CD4-positive, alpha-beta T cell treated with Interleukin-6 at 100 ng/mL for 8 hours (primary cell): ENCODE measurements at regions not wholly inside any gene's neighbourhood (a gene's known extent, or its start where the extent isn't known, plus 50 kb on each side); places are given as distances from the start of the nearest gene placed in this dataset.
"Not testable (repeated sequence)": the region's sequence is repeated elsewhere in the genome, so short reads cannot be mapped to it uniquely, and the experiment has no call there.

Experiments
- DNase-seq: peaks from one replicate; pipeline ENCODE4 v3.0.0-alpha.2; 2020; ENCODE audit warnings: mixed read lengths, low spot score

- DNase-seq: no peak
These were observed 205.1 kb downstream of the NUFIP1 start for GRCh38 chr13:44783994-44784707.

DNA sequence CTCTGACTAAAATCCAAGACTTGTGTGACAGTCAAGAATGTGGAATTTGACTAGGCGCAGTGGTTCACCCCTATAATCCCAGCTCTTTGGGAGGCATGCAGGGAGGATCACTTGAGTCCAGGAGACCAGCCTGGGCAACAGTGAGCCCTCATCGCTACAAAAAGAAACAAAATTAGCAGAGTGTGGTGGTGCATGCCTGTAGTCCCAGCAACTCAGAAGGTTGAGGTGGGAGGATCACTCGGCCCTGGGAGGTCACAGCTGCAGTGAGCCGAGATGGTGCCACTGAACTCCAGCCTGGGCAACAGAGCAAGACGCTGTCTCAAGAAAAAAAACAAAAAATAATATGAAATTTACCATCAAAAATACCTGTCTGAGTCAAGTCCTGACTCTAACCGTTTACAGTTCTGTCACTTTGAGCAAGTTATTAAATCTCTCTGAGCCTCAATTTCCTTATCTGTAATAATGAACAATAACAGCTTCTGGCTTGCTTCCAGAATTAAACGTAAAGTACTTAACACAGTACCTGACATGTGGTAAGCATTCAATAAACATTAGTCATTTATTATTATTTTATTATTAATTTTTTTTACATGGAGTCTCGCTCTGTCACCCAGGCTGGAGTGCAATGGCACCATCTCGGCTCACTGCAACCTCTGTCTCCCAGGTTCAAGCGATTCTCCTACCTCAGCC is 204.6 kb upstream of the TSC22D1 start:
- no peak for DNase-seq

DNA sequence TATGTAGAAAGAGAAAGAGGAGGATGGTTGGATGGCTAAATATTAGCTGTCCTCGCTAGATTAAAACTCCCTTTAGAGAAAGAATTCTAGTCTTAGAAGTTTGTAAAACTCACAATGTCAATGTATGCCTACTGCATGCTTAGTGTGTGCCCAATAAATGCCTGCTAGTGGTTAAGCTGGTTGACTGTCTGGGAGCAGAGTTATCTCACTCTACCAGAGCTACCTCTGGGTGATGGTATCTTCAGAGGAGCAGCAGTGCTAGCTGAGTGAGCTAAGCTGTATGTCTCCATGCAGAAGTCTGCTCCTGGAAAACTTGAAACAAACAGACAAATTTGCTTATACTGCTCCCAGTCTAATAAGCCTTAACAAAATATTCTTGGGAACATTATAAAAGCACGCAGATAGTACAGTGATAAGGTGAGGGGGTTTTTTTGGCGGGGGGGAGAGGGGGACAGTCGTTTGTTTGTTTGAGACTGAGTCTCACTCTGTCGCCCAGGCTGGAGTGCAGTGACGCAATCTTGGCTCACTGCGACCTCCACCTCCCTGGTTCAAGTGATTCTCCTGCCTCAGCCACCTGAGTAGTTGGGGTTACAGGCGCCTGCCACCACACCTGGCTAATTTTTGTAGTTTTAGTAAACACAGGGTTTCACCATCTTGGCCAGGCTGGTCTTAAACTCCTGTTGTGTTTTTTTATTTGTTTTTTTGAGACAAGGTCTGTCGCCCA is 202.8 kb upstream of the TSC22D1 start:
- DNase-seq: no peak

GRCh38 chr13:44775290-44775689 is 199.2 kb upstream of the TSC22D1 start:
- DNase-seq: not testable (repeated sequence)

GRCh38 chr13:44770951-44771350 is 194.8 kb upstream of the TSC22D1 start:
- DNase-seq: no peak

GRCh38 chr13:44769686-44770085 is 193.6 kb upstream of the TSC22D1 start:
- DNase-seq: no peak

- no peak for DNase-seq
These were observed 192.8 kb upstream of the TSC22D1 start for GRCh38 chr13:44768775-44769581.

GRCh38 chr13:44768239-44768638 is 192.1 kb upstream of the TSC22D1 start:
- DNase-seq: peak; percentile 10

DNA sequence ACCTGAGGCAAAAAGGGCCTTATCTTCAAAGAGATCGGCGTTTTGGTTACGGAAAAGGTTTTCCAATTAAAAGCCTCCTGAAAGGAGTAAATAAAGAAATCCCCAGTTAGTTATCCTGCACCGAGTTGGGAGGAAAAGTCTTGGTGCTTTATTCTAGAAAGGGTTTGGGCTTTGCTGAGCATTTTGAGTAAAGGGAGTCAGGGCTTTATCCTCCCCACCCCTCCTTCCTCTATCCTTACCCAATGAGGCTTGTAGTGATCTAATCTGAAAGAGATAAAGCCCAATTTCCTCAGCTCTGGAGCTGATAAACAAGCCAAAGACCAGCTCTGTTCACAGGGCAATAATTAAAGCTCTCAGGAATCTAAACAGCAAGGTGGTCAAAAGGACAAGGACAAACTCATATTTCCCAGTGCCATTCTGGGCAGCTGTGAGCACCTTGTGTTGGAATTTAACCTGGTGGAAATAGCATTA is 188.9 kb upstream of the TSC22D1 start:
- DNase-seq: no peak

- DNase-seq: no peak
These were observed 188.2 kb upstream of the TSC22D1 start for GRCh38 chr13:44764302-44764692.

GRCh38 chr13:44763615-44764301 is 187.6 kb upstream of the TSC22D1 start:
- DNase-seq: no peak

- no peak for DNase-seq
These were observed 186.8 kb upstream of the TSC22D1 start for GRCh38 chr13:44762911-44763310.

- DNase-seq: no peak
These were observed 184.3 kb upstream of the TSC22D1 start for GRCh38 chr13:44760434-44760833.

GRCh38 chr13:44759384-44760360 is 183.5 kb upstream of the TSC22D1 start:
- DNase-seq: no peak

GRCh38 chr13:44758630-44759383 is 182.7 kb upstream of the TSC22D1 start:
- no peak for DNase-seq

- no peak for DNase-seq
These were observed 181.5 kb upstream of the TSC22D1 start for GRCh38 chr13:44757671-44758070.

DNA sequence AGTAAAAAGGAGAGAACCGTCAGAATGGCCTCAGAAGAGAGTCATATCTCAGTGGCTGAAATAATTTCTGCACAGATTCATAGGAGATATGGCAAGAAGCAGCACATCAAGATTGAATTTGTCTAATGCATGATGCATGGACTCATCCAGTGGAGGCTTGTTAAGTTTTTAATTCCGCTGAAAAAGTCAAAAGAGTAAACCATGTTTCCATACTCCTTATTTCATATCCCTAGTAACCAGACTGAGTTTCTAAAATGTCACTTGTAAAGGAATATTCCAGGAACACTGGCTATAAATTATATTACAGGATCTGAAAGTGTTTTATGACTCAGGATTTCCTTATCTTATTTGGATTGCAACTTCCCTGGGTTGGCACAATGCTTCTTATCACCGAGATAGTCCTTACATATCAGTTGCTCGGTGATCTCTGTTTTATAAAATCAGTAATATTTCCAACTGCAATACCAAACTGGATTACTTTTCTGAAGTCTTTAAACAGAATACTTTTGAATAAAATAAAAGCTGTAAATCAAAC is 180.2 kb upstream of the TSC22D1 start:
- no peak for DNase-seq

- DNase-seq: no peak
These were observed 179.7 kb upstream of the TSC22D1 start for GRCh38 chr13:44755872-44756271.

DNA sequence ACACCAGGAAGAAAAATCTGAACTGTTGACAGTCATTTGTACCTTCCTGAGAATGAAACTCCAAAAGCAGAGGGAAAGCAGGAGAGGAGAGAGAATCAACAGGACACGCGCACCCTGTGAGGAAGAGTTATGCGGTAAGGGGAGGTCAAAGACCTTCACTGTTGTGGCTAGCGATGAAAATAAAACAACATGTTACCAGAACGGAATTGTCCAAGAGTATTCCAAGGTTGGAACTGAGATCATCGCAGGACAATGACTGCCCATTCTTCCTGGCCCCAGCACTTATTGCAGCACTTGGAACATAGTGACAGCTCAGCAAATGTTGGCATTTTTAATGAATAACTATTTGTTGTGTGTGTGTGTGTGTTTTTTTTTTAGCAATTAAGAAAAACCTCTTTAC is 176.0 kb upstream of the TSC22D1 start:
- DNase-seq: no peak
